Heart left ventricle (tissue), 16 donors: ENCODE measurements at regions not wholly inside any gene's neighbourhood (a gene's known extent, or its start where the extent isn't known, plus 50 kb on each side); places are given as distances from the start of the nearest gene placed in this dataset.

Experiments
- ATAC-seq, 4 donors: fragments of 200-7000 bp; cut with Tn5 transposase; one replicate each; pipeline ENCODE4 v1.9.1; 2020 to 2022; ENCODE audit warnings: moderate library complexity in 4 of 4, mild to moderate bottlenecking in 3 of 4, moderate number of reproducible peaks in 1 of 4
- DNase-seq, 5 donors: peaks; one replicate each; pipeline ENCODE4 v3.0.0-alpha.2; 2020
- H3K27ac ChIP-seq, 12 donors: fragments of 200-600 bp; sonication (generic) in 4 of 12; one replicate each; pipeline versions ENCODE4 v1.5.0 to v1.8.0; 2016 to 2022; ENCODE audit warnings: mild to moderate bottlenecking in 2 of 12
- H3K27me3 ChIP-seq, 9 donors: fragments of 200-600 bp; sonication (generic) in 2 of 9; one replicate each; pipeline versions ENCODE4 v1.5.1 to v1.8.0; 2016 to 2022; ENCODE audit warnings: mild to moderate bottlenecking in 3 of 9
- H3K36me3 ChIP-seq, 9 donors: fragments of 200-600 bp; sonication (generic) in 2 of 9; one replicate each; pipeline versions ENCODE4 v1.5.0 to v1.8.0; 2018 to 2022; ENCODE audit warnings: mild to moderate bottlenecking in 2 of 9
- H3K4me1 ChIP-seq, 12 donors: fragments of 200-600 bp; sonication (generic) in 4 of 12; one replicate each; pipeline versions ENCODE4 v1.5.0 to v1.8.0; 2016 to 2022; ENCODE audit warnings: mild to moderate bottlenecking in 3 of 12
- H3K4me3 ChIP-seq, 12 donors: fragments of 200-600 bp; sonication (generic) in 4 of 12; one replicate each; pipeline versions ENCODE4 v1.5.0 to v1.8.0; 2017 to 2022; ENCODE audit warnings: mild to moderate bottlenecking in 9 of 12, moderate library complexity in 4 of 12
- H3K9me3 ChIP-seq, 12 donors: fragments of 200-600 bp; sonication (generic) in 4 of 12; one replicate each; pipeline versions ENCODE4 v1.5.0 to v1.8.0; 2016 to 2022; ENCODE audit warnings: mild to moderate bottlenecking in 1 of 12
- POLR2A ChIP-seq, 2 donors: fragments of 450-650 bp; IDR thresholded peaks; one replicate each; pipeline ENCODE4 v1.6.1; 2017; ENCODE audit warnings: antibody characterized with exemption in 2 of 2, mild to moderate bottlenecking in 2 of 2, moderate library complexity in 2 of 2
- WGBS, 4 donors: extraction: QIAGEN DNeasy Blood & Tissue Kit in 2 of 4; methylation state at CpG; one replicate each; pipeline versions ENCODE4 v1.1.5 to v1.1.7; 2013 to 2018; 5-methylcytosine and 5-hydroxymethylcytosine counted together
- intact Hi-C, 10 donors: fragments of 100-400 bp; cut with DNase I; formaldehyde crosslinking; loops; one replicate each; pipeline versions ENCODE4 v1.11.1 to v1.14.2; 2022
- TF ChIP-seq, protein P1 (sequence below), 12 donors: fragments of 200-600 bp; sonication (generic) in 4 of 12; IDR thresholded peaks; one replicate each; pipeline versions ENCODE4 v1.5.0 to v1.8.0; 2018 to 2022; ENCODE audit warnings: antibody characterized with exemption in 12 of 12, mild to moderate bottlenecking in 5 of 12
- donor health status: ischemic (EF 13 %, LVEDD 7.1; RV severe dilation, severe dysfunction).
- donor health status: healthy with polysubstance abuse.
- donor health status: DM: no; HTN: yes; CAD: no.
- donor health status: DM: no; HTN: no; CAD: no.
- donor health status: ischemic (EF 25% LVEDD 6.9; RV normal size, moderate dysfunction).
- donor health status: ischemic (EF 25% LVEDD 5.7; RV mildly dilated, moderate dysfunction).
- donor health status: healthy.
- donor health status: DM: yes; HTN: yes; CAD: no.
- donor health status: ischemic (EF 35%, LVEDD 5.7; RV mildly dilated, moderate dysfunction).
- donor health status: nonischemic (EF 11% LVEDD 7.7; RV severe dilation, severe dysfunction).
- donor health status: DM: yes; HTN: yes; CAD: no.
- donor health status: PGD.
- donor health status: ischemic (EF 29% LVEDD 5.4; RV normal size, mild dysfunction).
- donor health status: nonischemic (EF 23%, LVEDD 6.1; RV moderate dilation, normal function).

DNA sequence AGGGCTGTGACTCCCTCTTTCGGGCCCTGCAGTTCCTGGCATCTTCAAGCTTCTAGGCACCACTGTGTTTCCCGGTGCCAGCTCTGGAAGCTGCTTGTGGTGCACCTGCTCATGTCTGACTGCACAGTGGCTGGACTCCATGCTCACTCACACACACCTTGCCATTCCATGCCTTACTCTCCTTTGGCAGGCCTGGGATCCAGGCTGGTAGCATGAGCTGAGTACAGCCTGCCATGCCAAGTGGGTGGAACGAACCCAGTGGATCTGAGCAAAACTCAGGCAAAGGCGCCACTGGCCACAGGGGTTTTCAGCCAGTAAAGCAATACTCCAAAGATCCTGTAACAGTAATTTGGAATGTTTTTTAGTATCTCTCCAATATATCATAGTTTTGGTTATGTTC, 902.7 kb upstream of the USP15 start:
- no peak for TF ChIP-seq POLR2A (IDR thresholded peaks at IDR 0.05)
- TF ChIP-seq, protein P1, sequence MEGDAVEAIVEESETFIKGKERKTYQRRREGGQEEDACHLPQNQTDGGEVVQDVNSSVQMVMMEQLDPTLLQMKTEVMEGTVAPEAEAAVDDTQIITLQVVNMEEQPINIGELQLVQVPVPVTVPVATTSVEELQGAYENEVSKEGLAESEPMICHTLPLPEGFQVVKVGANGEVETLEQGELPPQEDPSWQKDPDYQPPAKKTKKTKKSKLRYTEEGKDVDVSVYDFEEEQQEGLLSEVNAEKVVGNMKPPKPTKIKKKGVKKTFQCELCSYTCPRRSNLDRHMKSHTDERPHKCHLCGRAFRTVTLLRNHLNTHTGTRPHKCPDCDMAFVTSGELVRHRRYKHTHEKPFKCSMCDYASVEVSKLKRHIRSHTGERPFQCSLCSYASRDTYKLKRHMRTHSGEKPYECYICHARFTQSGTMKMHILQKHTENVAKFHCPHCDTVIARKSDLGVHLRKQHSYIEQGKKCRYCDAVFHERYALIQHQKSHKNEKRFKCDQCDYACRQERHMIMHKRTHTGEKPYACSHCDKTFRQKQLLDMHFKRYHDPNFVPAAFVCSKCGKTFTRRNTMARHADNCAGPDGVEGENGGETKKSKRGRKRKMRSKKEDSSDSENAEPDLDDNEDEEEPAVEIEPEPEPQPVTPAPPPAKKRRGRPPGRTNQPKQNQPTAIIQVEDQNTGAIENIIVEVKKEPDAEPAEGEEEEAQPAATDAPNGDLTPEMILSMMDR (IDR thresholded peaks at IDR 0.05): no peak
- H3K4me1 ChIP-seq: no peaks in the 10 kb centered on the region
- no peak overlapping the region for H3K27ac ChIP-seq
- no peaks in the 10 kb centered on the region for H3K27me3 ChIP-seq
- 82 to 88% (median 83%) methylated on average over 3 to 4 of the region's 4 CpGs for WGBS, 4 donors
- no peak overlapping the region for H3K4me3 ChIP-seq
- intact Hi-C loops: no loop called here
- DNase-seq: no peak
- H3K36me3 ChIP-seq: no peaks in the 10 kb centered on the region
- no peaks in the 10 kb centered on the region for H3K9me3 ChIP-seq
- no peak for ATAC-seq

DNA sequence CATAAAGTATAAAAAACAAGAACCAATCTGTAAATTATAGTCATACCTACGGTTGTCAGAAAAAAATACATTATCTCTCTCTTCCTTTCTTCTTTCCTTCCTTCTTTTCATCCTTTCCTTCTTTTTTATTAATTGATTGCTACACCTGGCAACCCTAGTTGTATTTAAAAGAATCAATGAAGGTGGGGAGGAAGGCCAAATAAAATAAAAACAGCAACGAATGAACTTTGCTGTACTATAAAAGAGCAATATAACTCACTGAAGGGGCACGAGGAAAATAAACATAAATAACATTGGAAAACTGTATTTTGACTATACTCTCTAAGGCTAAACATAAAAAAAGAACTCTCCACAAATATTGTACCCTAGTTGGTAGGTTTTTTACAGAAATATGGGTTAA, 898.2 kb upstream of the USP15 start:
- ATAC-seq (no peak), DNase-seq (no peak)
- H3K4me1 ChIP-seq: no peaks in the 10 kb centered on the region
- no peak overlapping the region for H3K27ac ChIP-seq
- H3K9me3 ChIP-seq: no peaks in the 10 kb centered on the region
- TF ChIP-seq, protein P1 (IDR thresholded peaks at IDR 0.05): no peak
- TF ChIP-seq POLR2A (IDR thresholded peaks at IDR 0.05): no peak
- H3K36me3 ChIP-seq: no peaks in the 10 kb centered on the region
- no peaks in the 10 kb centered on the region for H3K27me3 ChIP-seq
- H3K4me3 ChIP-seq: no peak overlapping the region
- 80 to 86% (median 84%) methylated on average over 3 of the region's 3 CpGs for WGBS, 4 donors
- intact Hi-C loops: no loop called here

DNA sequence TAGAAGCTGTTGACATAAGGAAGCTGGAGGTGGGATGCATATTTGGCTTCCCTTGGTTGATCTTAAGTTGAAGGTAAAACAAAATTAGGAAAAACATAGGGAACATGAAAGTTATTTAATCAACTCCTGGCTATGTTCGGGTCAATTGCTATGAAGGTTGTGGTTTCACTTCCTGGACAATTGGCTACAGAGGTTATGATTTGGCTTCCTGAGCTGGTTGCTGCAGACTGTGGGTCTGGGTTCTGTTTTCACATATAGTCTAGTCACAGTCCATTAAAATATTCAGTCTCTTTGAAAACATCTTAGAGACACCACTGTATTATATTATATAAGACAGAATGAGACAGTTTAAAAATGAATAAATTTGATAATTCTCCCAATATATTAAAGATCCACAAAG, 895.2 kb upstream of the USP15 start:
- 54 to 66% (median 59%) methylated on average over 1 of the region's 1 CpG for WGBS, 4 donors
- TF ChIP-seq, protein P1 (IDR thresholded peaks at IDR 0.05): no peak
- TF ChIP-seq POLR2A (IDR thresholded peaks at IDR 0.05): no peak
- Histone ChIP-seq H3K9me3 (no peaks in the 10 kb centered on the region), H3K4me1 (no peaks in the 10 kb centered on the region), H3K4me3 (no peak overlapping the region), H3K27me3 (no peaks in the 10 kb centered on the region), H3K36me3 (no peaks in the 10 kb centered on the region), H3K27ac (no peak overlapping the region)
- intact Hi-C loops: no loop called here
- ATAC-seq: no peak
- DNase-seq: no peak

DNA sequence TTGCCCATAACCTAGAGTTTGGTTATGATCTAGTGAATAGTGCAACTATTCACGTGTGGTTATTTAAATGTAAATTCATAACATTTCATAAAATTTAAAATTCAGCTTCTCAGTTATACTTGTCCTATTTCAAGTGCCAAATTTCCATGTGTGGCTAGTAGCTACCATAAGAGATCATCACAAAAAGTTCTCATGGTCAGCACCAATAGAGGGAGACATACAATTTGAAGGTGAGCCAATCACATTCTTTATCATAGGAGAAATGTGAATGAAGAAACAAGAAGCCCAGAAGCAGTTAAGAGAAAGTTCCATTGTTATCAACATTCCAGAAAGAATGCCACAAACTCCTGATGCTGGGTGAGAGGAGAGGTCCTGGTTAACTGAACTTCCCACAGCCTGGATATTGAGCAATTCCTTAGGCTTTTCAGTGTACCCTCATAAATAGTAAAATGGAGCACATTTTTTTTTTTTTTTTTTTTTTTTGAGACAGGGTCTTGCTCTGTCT, 892.9 kb upstream of the USP15 start:
- DNase-seq: no peak
- H3K9me3 ChIP-seq: no peaks in the 10 kb centered on the region
- H3K27ac ChIP-seq: no peak overlapping the region
- ATAC-seq: no peak
- no peak overlapping the region for H3K4me3 ChIP-seq
- no peak for TF ChIP-seq POLR2A (IDR thresholded peaks at IDR 0.05)
- TF ChIP-seq, protein P1 (IDR thresholded peaks at IDR 0.05): no peak
- H3K4me1 ChIP-seq: no peaks in the 10 kb centered on the region
- no peaks in the 10 kb centered on the region for H3K27me3 ChIP-seq
- no peaks in the 10 kb centered on the region for H3K36me3 ChIP-seq
- intact Hi-C loops: no loop called here
- 59 to 76% (median 64%) methylated on average over 1 of the region's 1 CpG for WGBS, 4 donors
